ENCODE measurements at regions not wholly inside any gene's neighbourhood (a gene's known extent, or its start where the extent isn't known, plus 50 kb on each side); places are given as distances from the start of the nearest gene placed in this dataset.

DNA sequence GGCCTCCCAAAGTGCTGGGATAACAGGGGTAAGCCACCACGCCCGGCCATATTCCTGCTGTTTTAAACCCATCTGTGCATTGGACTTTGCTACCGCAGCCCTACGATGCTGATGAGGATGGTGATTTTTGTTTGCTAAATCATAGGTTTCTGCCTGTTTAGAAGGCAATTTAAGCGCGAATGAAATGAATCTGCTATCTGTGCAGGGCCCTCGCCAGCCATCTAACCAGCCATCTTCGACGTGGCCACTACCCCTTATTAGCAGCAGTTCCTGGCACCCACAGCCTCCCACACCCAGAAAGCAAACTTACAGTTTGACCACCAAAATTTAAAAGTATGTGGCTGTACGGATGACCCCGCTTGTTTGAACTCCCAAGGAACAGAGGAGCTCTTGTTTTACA lies 178.5 kb downstream of the SHOX start:
- no peak for TF ChIP-seq EZH2 (IDR thresholded peaks at IDR 0.05; ENCODE audit: insufficient read depth, low read length)
- TF ChIP-seq, protein P1, sequence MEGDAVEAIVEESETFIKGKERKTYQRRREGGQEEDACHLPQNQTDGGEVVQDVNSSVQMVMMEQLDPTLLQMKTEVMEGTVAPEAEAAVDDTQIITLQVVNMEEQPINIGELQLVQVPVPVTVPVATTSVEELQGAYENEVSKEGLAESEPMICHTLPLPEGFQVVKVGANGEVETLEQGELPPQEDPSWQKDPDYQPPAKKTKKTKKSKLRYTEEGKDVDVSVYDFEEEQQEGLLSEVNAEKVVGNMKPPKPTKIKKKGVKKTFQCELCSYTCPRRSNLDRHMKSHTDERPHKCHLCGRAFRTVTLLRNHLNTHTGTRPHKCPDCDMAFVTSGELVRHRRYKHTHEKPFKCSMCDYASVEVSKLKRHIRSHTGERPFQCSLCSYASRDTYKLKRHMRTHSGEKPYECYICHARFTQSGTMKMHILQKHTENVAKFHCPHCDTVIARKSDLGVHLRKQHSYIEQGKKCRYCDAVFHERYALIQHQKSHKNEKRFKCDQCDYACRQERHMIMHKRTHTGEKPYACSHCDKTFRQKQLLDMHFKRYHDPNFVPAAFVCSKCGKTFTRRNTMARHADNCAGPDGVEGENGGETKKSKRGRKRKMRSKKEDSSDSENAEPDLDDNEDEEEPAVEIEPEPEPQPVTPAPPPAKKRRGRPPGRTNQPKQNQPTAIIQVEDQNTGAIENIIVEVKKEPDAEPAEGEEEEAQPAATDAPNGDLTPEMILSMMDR (IDR thresholded peaks at IDR 0.05; ENCODE audit: insufficient read depth, low read depth, low read length): no peak
